ENCODE measurements at regions not wholly inside any gene's neighbourhood (a gene's known extent, or its start where the extent isn't known, plus 50 kb on each side); places are given as distances from the start of the nearest gene placed in this dataset.

DNA sequence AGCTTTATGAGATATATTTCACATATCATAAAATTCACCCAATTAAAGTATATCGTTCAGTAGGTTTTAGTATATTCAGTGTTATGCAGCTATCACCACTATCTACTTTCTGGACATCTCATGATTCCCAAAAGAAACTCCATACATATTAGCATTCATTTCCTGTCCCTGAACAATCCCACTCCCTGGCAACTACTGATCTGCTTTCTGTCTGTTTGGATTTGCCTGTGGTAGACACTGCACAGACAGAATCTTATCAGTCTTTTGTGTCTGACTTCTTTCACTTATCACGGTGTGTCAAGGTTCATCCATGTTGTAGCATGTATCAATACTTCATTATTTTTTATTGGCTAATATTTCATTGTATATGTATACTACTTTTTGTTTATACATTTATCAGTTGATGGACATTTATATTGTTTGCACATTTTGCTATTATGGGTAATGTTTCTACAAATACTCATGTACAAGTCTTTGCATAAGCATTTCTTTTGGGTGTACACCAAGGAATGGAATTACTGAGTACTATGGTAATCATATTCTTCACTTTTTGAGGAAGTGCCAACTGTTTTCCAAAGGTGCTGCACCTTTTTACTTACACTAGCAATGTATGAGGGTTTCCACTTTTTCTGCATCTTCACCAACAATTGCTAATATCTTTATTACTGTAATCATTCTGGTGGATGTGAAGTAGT is 373.9 kb downstream of the AASDHPPT start:
- Histone ChIP-seq H3K27ac (ENCODE audit: extremely low read depth, low read depth, low read length) (no peak overlapping the region), H3K4me3 (ENCODE audit: low read depth, low read length) (no peak overlapping the region), H3K9me3 (ENCODE audit: control insufficient read depth, insufficient read depth, low read depth, low read length) (no peaks in the 10 kb centered on the region), H3K4me1 (ENCODE audit: control insufficient read depth, insufficient read depth, low read length) (no peaks in the 10 kb centered on the region), H3K36me3 (ENCODE audit: control insufficient read depth in 2 of 2, insufficient read depth in 1 of 2, low read length in 2 of 2) (no peaks in the 10 kb centered on the region)
- no peak for TF ChIP-seq ZNF707 (tag by site-specific recombination; IDR thresholded peaks at IDR 0.05)
- ChIA-PET POLR2A (no interaction called here), CTCF (interaction anchor here (0.6 kb wide), 1 partner anchor 587 kb away, joined by 4 read pairs; no protein-coding TSS in a partner anchor)

DNA sequence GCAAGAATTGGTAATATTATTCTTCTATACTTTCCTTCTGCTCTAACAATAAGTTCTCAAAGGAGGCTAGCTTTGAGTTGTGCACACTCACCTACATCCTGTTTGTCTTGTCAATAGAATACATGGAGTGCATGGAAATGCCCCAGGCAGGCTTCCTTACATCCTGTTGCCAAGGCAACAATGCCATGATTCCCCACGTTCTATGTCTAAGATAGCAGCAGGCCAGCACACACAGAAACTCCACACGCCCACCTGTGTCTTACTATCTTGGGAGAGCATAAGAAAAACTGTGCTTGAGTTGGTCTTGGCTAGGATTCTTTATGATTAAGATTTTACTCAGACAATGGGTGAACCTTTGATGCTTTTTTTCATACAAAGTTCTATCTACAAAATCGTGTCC is 379.2 kb downstream of the AASDHPPT start:
- H3K27ac ChIP-seq (ENCODE audit: extremely low read depth, low read depth, low read length): no peak overlapping the region
- no peak for TF ChIP-seq HOXC10 (CRISPR knock-in tag; IDR thresholded peaks at IDR 0.05)
- TF ChIP-seq, protein P1, sequence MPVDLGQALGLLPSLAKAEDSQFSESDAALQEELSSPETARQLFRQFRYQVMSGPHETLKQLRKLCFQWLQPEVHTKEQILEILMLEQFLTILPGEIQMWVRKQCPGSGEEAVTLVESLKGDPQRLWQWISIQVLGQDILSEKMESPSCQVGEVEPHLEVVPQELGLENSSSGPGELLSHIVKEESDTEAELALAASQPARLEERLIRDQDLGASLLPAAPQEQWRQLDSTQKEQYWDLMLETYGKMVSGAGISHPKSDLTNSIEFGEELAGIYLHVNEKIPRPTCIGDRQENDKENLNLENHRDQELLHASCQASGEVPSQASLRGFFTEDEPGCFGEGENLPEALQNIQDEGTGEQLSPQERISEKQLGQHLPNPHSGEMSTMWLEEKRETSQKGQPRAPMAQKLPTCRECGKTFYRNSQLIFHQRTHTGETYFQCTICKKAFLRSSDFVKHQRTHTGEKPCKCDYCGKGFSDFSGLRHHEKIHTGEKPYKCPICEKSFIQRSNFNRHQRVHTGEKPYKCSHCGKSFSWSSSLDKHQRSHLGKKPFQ (tag by site-specific recombination; IDR thresholded peaks at IDR 0.05): no peak
- TF ChIP-seq WT1 (tag by site-specific recombination; IDR thresholded peaks at IDR 0.05): no peak
- TF ChIP-seq ZNF23 (tag by site-specific recombination; IDR thresholded peaks at IDR 0.05; ENCODE audit: borderline replicate concordance): no peak
- no peak for TF ChIP-seq ZBTB48 (tag by site-specific recombination; IDR thresholded peaks at IDR 0.05)
- TF ChIP-seq ZNF324 (tag by site-specific recombination; IDR thresholded peaks at IDR 0.05): no peak
- TF ChIP-seq, protein P2, sequence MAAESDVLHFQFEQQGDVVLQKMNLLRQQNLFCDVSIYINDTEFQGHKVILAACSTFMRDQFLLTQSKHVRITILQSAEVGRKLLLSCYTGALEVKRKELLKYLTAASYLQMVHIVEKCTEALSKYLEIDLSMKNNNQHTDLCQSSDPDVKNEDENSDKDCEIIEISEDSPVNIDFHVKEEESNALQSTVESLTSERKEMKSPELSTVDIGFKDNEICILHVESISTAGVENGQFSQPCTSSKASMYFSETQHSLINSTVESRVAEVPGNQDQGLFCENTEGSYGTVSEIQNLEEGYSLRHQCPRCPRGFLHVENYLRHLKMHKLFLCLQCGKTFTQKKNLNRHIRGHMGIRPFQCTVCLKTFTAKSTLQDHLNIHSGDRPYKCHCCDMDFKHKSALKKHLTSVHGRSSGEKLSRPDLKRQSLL (tag by site-specific recombination; IDR thresholded peaks at IDR 0.05): no peak
- no peak for TF ChIP-seq ZNF292 (tag by site-specific recombination; IDR thresholded peaks at IDR 0.05; ENCODE audit: borderline replicate concordance, low read depth)
- TF ChIP-seq KLF9 (tag by site-specific recombination; IDR thresholded peaks at IDR 0.05; ENCODE audit: low read depth): no peak
- TF ChIP-seq, protein P3, sequence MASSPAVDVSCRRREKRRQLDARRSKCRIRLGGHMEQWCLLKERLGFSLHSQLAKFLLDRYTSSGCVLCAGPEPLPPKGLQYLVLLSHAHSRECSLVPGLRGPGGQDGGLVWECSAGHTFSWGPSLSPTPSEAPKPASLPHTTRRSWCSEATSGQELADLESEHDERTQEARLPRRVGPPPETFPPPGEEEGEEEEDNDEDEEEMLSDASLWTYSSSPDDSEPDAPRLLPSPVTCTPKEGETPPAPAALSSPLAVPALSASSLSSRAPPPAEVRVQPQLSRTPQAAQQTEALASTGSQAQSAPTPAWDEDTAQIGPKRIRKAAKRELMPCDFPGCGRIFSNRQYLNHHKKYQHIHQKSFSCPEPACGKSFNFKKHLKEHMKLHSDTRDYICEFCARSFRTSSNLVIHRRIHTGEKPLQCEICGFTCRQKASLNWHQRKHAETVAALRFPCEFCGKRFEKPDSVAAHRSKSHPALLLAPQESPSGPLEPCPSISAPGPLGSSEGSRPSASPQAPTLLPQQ (tag by site-specific recombination; IDR thresholded peaks at IDR 0.05): no peak
- no peak for TF ChIP-seq ZNF529 (tag by site-specific recombination; IDR thresholded peaks at IDR 0.05; ENCODE audit: insufficient replicate concordance)
- no peak for TF ChIP-seq SP2 (tag by site-specific recombination; IDR thresholded peaks at IDR 0.05)
- TF ChIP-seq ZNF433 (tag by site-specific recombination; IDR thresholded peaks at IDR 0.05; ENCODE audit: low read depth): no peak
- TF ChIP-seq, protein P4, sequence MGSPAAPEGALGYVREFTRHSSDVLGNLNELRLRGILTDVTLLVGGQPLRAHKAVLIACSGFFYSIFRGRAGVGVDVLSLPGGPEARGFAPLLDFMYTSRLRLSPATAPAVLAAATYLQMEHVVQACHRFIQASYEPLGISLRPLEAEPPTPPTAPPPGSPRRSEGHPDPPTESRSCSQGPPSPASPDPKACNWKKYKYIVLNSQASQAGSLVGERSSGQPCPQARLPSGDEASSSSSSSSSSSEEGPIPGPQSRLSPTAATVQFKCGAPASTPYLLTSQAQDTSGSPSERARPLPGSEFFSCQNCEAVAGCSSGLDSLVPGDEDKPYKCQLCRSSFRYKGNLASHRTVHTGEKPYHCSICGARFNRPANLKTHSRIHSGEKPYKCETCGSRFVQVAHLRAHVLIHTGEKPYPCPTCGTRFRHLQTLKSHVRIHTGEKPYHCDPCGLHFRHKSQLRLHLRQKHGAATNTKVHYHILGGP (tag by site-specific recombination; IDR thresholded peaks at IDR 0.05): no peak
- no peak for TF ChIP-seq ZNF473 (tag by site-specific recombination; IDR thresholded peaks at IDR 0.05)
- no peak for TF ChIP-seq ZNF561 (tag by site-specific recombination; IDR thresholded peaks at IDR 0.05; ENCODE audit: borderline replicate concordance)
- TF ChIP-seq, protein P5, sequence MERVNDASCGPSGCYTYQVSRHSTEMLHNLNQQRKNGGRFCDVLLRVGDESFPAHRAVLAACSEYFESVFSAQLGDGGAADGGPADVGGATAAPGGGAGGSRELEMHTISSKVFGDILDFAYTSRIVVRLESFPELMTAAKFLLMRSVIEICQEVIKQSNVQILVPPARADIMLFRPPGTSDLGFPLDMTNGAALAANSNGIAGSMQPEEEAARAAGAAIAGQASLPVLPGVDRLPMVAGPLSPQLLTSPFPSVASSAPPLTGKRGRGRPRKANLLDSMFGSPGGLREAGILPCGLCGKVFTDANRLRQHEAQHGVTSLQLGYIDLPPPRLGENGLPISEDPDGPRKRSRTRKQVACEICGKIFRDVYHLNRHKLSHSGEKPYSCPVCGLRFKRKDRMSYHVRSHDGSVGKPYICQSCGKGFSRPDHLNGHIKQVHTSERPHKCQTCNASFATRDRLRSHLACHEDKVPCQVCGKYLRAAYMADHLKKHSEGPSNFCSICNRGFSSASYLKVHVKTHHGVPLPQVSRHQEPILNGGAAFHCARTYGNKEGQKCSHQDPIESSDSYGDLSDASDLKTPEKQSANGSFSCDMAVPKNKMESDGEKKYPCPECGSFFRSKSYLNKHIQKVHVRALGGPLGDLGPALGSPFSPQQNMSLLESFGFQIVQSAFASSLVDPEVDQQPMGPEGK (tag by site-specific recombination; IDR thresholded peaks at IDR 0.05): no peak
- TF ChIP-seq BCL11A (tag by site-specific recombination; IDR thresholded peaks at IDR 0.05; ENCODE audit: low read depth): no peak
- TF ChIP-seq, protein P6, sequence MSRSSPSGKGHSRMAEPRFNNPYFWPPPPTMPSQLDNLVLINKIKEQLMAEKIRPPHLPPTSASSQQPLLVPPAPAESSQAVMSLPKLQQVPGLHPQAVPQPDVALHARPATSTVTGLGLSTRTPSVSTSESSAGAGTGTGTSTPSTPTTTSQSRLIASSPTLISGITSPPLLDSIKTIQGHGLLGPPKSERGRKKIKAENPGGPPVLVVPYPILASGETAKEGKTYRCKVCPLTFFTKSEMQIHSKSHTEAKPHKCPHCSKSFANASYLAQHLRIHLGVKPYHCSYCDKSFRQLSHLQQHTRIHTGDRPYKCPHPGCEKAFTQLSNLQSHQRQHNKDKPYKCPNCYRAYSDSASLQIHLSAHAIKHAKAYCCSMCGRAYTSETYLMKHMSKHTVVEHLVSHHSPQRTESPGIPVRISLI (tag by site-specific recombination; IDR thresholded peaks at IDR 0.05): no peak
- H3K36me3 ChIP-seq (ENCODE audit: control insufficient read depth in 2 of 2, insufficient read depth in 1 of 2, low read length in 2 of 2): no peaks in the 10 kb centered on the region
- POLR2A ChIA-PET: no interaction called here
- no peaks in the 10 kb centered on the region for H3K9me3 ChIP-seq (ENCODE audit: control insufficient read depth, insufficient read depth, low read depth, low read length)
- no peak overlapping the region for H3K4me3 ChIP-seq (ENCODE audit: low read depth, low read length)
- no peaks in the 10 kb centered on the region for H3K4me1 ChIP-seq (ENCODE audit: control insufficient read depth, insufficient read depth, low read length)
- CTCF ChIA-PET: interaction anchor here (0.5 kb wide), 1 partner anchor 657 kb away, joined by 4 read pairs; no protein-coding TSS in a partner anchor

Data from HEK293 (cell line).